ENCODE measurements at regions not wholly inside any gene's neighbourhood (a gene's known extent, or its start where the extent isn't known, plus 50 kb on each side); places are given as distances from the start of the nearest gene placed in this dataset.
A peak's percentile ranks its signal among the peaks of the same experiment; 100 is the strongest.

- H3K4me3 Mint-ChIP-seq = no peak overlapping the region
Measured at GRCh38 chr12:89803412-89803811, 94.8 kb upstream of the ATP2B1 start.

GRCh38 chr12:89801284-89801683 lies 92.6 kb upstream of the ATP2B1 start:
- H3K9me3 Mint-ChIP-seq = no peaks in the 10 kb centered on the region
- DNase-seq (ENCODE audit: low spot score in 2 of 2) (no peak), ATAC-seq (ENCODE audit: low read depth) (peak; percentile 90)
- H3K4me3 Mint-ChIP-seq = no peak overlapping the region
- H3K27ac Mint-ChIP-seq = no peak overlapping the region
- H3K27me3 Mint-ChIP-seq = no peaks in the 10 kb centered on the region
- H3K4me1 Mint-ChIP-seq = peaks cover 21% of the 10 kb centered on the region
- no peaks in the 10 kb centered on the region for H3K36me3 Mint-ChIP-seq

More at GRCh38 chr12:89803412-89803811, 94.8 kb upstream of the ATP2B1 start:
- Mint-ChIP-seq H3K9me3 (no peaks in the 10 kb centered on the region), H3K4me1 (peaks cover 19% of the 10 kb centered on the region), H3K36me3 (no peaks in the 10 kb centered on the region), H3K27me3 (no peaks in the 10 kb centered on the region), H3K27ac (no peak overlapping the region)
- DNase-seq (ENCODE audit: low spot score in 2 of 2) (no peak), ATAC-seq (ENCODE audit: low read depth) (no peak)

GRCh38 chr12:89800435-89800834 lies 91.8 kb upstream of the ATP2B1 start:
- Mint-ChIP-seq H3K4me1 (peaks cover 23% of the 10 kb centered on the region), H3K36me3 (no peaks in the 10 kb centered on the region), H3K27me3 (no peaks in the 10 kb centered on the region), H3K4me3 (no peak overlapping the region), H3K9me3 (no peaks in the 10 kb centered on the region), H3K27ac (no peak overlapping the region)
- no peak for DNase-seq (ENCODE audit: low spot score in 2 of 2)
- no peak for ATAC-seq (ENCODE audit: low read depth)

GRCh38 chr12:89799316-89799715 lies 90.7 kb upstream of the ATP2B1 start:
- Mint-ChIP-seq H3K4me1 (peaks cover 23% of the 10 kb centered on the region), H3K9me3 (no peaks in the 10 kb centered on the region), H3K4me3 (no peak overlapping the region), H3K27ac (no peak overlapping the region), H3K36me3 (no peaks in the 10 kb centered on the region), H3K27me3 (no peaks in the 10 kb centered on the region)
- no peak for DNase-seq (ENCODE audit: low spot score in 2 of 2)
- ATAC-seq (ENCODE audit: low read depth) = no peak

- ATAC-seq (ENCODE audit: low read depth) (no peak), DNase-seq (ENCODE audit: low spot score in 2 of 2) (no peak)
- Mint-ChIP-seq H3K9me3 (no peaks in the 10 kb centered on the region), H3K27me3 (no peaks in the 10 kb centered on the region), H3K36me3 (no peaks in the 10 kb centered on the region), H3K4me3 (no peak overlapping the region), H3K27ac (no peak overlapping the region), H3K4me1 (peaks cover 23% of the 10 kb centered on the region)
Measured at GRCh38 chr12:89797436-89797835, 88.8 kb upstream of the ATP2B1 start.

- H3K27me3 Mint-ChIP-seq = no peaks in the 10 kb centered on the region
- H3K27ac Mint-ChIP-seq = no peak overlapping the region
- no peaks in the 10 kb centered on the region for H3K9me3 Mint-ChIP-seq
- H3K4me1 Mint-ChIP-seq = peaks cover 22% of the 10 kb centered on the region
- H3K36me3 Mint-ChIP-seq = no peaks in the 10 kb centered on the region
- H3K4me3 Mint-ChIP-seq = no peak overlapping the region
- ATAC-seq (ENCODE audit: low read depth) = no peak
- DNase-seq (ENCODE audit: low spot score in 2 of 2) = no peak
Measured at GRCh38 chr12:89796798-89797382, 88.3 kb upstream of the ATP2B1 start.

- no peak for ATAC-seq (ENCODE audit: low read depth)
- no peak overlapping the region for H3K27ac Mint-ChIP-seq
Measured at GRCh38 chr12:89793946-89794345, 85.3 kb upstream of the ATP2B1 start.

GRCh38 chr12:89791286-89791685 lies 82.6 kb upstream of the ATP2B1 start:
- no peak for ATAC-seq (ENCODE audit: low read depth)

More at GRCh38 chr12:89793946-89794345, 85.3 kb upstream of the ATP2B1 start:
- Mint-ChIP-seq H3K9me3 (no peaks in the 10 kb centered on the region), H3K36me3 (no peaks in the 10 kb centered on the region), H3K4me1 (peaks cover 16% of the 10 kb centered on the region), H3K27me3 (no peaks in the 10 kb centered on the region), H3K4me3 (no peak overlapping the region)
- no peak for DNase-seq (ENCODE audit: low spot score in 2 of 2)

GRCh38 chr12:89789862-89790261 lies 81.2 kb upstream of the ATP2B1 start:
- DNase-seq (ENCODE audit: low spot score in 2 of 2) (peak in 1 of 2 donors; percentile 29), ATAC-seq (ENCODE audit: low read depth) (peak; percentile 100)
- Mint-ChIP-seq H3K27ac (no peak overlapping the region), H3K4me3 (peak overlapping the region; percentile 38), H3K4me1 (peaks cover 17% of the 10 kb centered on the region), H3K36me3 (peaks cover 12% of the 10 kb centered on the region), H3K9me3 (peaks cover 9% of the 10 kb centered on the region), H3K27me3 (no peaks in the 10 kb centered on the region)

More at GRCh38 chr12:89791286-89791685, 82.6 kb upstream of the ATP2B1 start:
- H3K4me3 Mint-ChIP-seq = no peak overlapping the region
- H3K27me3 Mint-ChIP-seq = no peaks in the 10 kb centered on the region
- H3K27ac Mint-ChIP-seq = no peak overlapping the region
- H3K9me3 Mint-ChIP-seq = peaks cover 3% of the 10 kb centered on the region
- no peak for DNase-seq (ENCODE audit: low spot score in 2 of 2)
- peaks cover 19% of the 10 kb centered on the region for H3K4me1 Mint-ChIP-seq
- H3K36me3 Mint-ChIP-seq = peaks cover 4% of the 10 kb centered on the region

- Mint-ChIP-seq H3K4me1 (peaks cover 28% of the 10 kb centered on the region), H3K9me3 (peaks cover 12% of the 10 kb centered on the region), H3K27me3 (no peaks in the 10 kb centered on the region), H3K36me3 (peaks cover 12% of the 10 kb centered on the region), H3K27ac (no peak overlapping the region), H3K4me3 (no peak overlapping the region)
- DNase-seq (ENCODE audit: low spot score in 2 of 2) (no peak), ATAC-seq (ENCODE audit: low read depth) (no peak)
Measured at GRCh38 chr12:89787763-89788162, 79.1 kb upstream of the ATP2B1 start.

GRCh38 chr12:89786177-89786810 lies 77.7 kb upstream of the ATP2B1 start:
- Mint-ChIP-seq H3K4me1 (peaks cover 27% of the 10 kb centered on the region), H3K9me3 (peaks cover 12% of the 10 kb centered on the region), H3K27ac (no peak overlapping the region), H3K36me3 (peaks cover 12% of the 10 kb centered on the region), H3K4me3 (no peak overlapping the region), H3K27me3 (no peaks in the 10 kb centered on the region)
- ATAC-seq (ENCODE audit: low read depth) (no peak), DNase-seq (ENCODE audit: low spot score in 2 of 2) (no peak)

GRCh38 chr12:89783359-89784060 lies 74.9 kb upstream of the ATP2B1 start:
- Mint-ChIP-seq H3K27me3 (no peaks in the 10 kb centered on the region), H3K4me1 (peaks cover 19% of the 10 kb centered on the region), H3K36me3 (peaks cover 12% of the 10 kb centered on the region), H3K4me3 (no peak overlapping the region), H3K27ac (peak overlapping the region; percentile 5), H3K9me3 (peaks cover 12% of the 10 kb centered on the region)
- DNase-seq (ENCODE audit: low spot score in 2 of 2) (no peak), ATAC-seq (ENCODE audit: low read depth) (no peak)

- Mint-ChIP-seq H3K9me3 (peaks cover 16% of the 10 kb centered on the region), H3K4me1 (peaks cover 15% of the 10 kb centered on the region), H3K27ac (peak overlapping the region; percentile 14), H3K27me3 (no peaks in the 10 kb centered on the region), H3K4me3 (no peak overlapping the region), H3K36me3 (peaks cover 16% of the 10 kb centered on the region)
- ATAC-seq (ENCODE audit: low read depth) (no peak), DNase-seq (ENCODE audit: low spot score in 2 of 2) (no peak)
Measured at GRCh38 chr12:89782807-89783206, 74.2 kb upstream of the ATP2B1 start.

- Mint-ChIP-seq H3K27me3 (no peaks in the 10 kb centered on the region), H3K4me3 (no peak overlapping the region), H3K36me3 (peaks cover 19% of the 10 kb centered on the region), H3K9me3 (peaks cover 20% of the 10 kb centered on the region), H3K27ac (no peak overlapping the region), H3K4me1 (peaks cover 14% of the 10 kb centered on the region)
- DNase-seq (ENCODE audit: low spot score in 2 of 2) = no peak
- no peak for ATAC-seq (ENCODE audit: low read depth)
Measured at GRCh38 chr12:89781946-89782550, 73.4 kb upstream of the ATP2B1 start.
